Hematopoietic multipotent progenitor cell treated with erythropoietin and hydrocortisone succinate and interleukin-3 and kit ligand, for 15 days (in vitro differentiated cells): ENCODE measurements at regions not wholly inside any gene's neighbourhood (a gene's known extent, or its start where the extent isn't known, plus 50 kb on each side); places are given as distances from the start of the nearest gene placed in this dataset.

Experiments
- DNase-seq: peaks from one replicate; pipeline ENCODE4 v3.0.0-alpha.2; 2015; ENCODE audit warnings: low spot score

DNA sequence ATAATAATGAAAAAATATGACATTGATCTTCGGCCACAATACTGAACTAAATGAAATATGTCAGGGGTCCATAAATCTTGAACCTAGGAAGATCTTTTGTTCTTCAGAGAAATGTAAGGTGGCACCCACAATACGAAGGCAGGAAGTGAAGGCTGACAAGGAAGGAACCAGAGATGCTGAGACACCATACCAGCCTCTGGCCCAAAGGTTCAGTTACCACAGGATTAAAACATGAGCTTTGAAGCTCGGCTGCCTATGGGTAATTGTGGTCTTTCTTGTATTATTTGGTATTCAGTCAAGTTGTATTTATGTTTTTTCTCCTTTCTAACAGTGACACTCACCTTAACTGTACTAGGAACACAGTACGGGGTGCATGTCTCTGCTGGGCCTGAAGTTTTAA is 448.8 kb upstream of the SETBP1 start:
- DNase-seq, result no peak

GRCh38 chr18:44232500-44232899 is 448.2 kb upstream of the SETBP1 start:
- DNase-seq, result no peak

DNA sequence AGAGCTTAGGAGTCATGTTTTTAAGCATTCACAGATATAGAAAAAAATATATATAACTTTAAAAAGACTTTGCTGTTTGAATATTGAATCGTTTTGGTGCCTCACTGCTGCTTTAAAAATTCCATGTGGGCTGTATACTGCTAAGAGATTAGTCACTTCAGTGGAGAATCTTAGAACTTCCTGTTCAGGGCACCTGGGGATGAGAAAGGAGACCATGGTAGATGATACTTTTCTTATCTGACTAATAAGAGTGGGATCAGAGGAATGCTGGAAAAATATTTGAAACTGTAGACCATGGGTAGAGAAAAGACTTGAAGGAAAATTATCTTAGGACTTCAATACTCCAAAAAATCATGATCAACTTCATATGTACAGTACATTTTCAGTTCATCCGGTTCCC is 442.2 kb upstream of the SETBP1 start:
- no peak for DNase-seq

DNA sequence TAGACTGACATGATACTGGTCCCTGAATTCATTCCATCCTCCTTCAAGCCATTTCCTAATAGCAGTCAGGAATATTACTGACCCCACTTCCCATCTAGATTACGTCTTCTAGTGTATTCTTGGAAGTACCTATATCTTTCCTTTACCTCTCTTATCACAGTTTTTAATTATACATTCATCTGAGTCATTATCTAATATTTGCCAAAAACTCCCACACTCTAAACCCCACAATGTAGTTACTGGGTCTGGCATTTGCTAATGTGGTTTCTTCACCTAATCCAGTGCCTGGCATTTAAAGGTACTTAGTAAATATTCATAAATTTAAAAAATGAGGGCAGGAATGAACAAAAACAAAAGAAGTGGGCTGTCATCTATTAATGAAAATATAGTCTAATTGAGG is 441.8 kb upstream of the SETBP1 start:
- no peak for DNase-seq

DNA sequence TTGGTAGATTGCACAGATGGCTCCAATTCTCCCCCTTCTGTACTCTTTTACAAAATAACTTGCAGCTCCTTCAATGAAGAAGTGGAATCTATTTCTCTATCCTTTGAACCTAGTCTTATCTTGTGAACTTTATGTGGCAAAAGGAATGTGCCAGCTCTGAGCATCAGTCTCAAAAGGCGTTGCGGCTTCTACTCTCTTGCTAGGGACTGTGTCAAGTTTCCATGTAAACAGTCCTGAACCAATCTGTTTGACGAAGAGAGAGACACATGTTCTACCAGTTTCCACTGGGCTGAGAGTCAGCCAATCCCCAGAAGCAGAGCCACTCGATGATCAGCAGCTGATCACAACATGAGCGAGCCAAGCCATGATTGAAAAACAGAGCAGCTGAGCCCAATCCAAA is 439.7 kb upstream of the SETBP1 start:
- no peak for DNase-seq

DNA sequence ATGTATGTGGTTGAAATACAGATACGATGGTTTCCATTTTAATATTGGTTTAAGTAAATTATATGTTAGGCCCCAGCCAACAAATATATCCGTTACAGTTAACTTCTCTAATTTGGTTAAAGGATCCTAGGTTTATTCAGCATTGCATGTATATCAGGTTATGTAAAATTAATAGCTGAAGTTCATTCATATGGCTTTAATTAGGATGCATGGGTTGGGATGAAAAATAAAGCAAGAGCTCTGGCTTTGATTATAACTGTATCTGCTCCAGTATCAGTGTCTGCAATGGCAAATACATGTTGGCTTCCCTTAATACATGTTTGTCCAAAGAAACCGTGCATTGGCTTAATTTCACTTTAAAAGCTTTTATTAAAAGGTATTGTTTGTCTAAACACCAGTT is 435.7 kb upstream of the SETBP1 start:
- no peak for DNase-seq

DNA sequence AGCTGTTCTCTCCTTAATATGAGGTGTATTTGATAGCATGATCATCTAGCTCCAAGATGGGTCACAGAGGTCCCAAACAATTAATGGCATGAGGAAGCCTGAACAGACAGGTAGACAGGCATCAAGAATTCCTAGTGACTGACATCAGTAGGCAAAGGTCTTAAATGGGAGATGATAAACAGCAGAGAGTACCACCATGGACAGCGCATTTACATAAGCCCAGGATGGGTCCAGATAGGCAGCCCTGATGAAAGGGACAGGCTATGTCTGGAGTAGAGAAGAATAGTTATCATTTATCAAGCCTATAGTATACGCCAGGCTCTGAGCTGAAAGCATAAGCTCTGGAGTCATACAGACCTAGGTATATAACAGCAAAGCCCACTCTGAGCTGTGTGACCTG is 434.7 kb upstream of the SETBP1 start:
- no peak for DNase-seq

DNA sequence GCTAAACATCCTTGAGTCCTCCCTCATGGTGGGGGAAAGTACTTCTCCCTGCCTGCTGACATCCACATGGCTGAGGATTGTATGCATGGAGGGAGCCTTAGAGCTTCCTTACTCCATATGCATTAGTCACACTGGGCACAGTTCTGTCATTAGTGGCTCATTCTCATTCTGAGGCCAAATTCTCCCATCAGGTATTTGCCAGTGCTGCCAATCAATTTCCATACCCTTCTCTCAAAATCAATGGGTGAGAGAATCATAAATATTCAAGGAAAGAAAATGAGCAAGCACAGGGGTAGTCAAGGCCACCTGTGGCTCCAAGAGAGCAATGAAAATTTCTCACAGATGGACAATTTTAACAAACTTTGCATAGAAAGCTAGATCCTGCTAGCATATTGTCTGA is 422.6 kb upstream of the SETBP1 start:
- DNase-seq, result no peak

DNA sequence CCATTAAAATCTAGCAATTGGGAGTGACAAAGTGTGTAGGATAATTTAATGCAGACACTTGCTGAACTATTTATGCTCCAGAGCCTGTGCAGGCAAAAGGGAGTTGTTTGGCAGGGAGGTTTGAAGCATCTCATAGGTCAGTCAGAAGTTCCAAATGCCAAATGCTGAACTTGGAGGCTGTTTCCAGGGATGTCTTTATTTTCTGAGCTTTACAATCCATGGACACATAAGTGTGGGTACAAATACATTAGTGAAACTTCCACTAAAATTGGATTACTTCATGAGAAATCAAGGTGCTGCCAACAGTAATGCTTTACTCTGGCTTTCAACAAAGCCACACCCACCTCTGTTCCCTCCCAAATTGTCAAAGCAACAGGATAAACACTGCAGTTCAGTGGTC is 422.1 kb upstream of the SETBP1 start:
- DNase-seq, result no peak

DNA sequence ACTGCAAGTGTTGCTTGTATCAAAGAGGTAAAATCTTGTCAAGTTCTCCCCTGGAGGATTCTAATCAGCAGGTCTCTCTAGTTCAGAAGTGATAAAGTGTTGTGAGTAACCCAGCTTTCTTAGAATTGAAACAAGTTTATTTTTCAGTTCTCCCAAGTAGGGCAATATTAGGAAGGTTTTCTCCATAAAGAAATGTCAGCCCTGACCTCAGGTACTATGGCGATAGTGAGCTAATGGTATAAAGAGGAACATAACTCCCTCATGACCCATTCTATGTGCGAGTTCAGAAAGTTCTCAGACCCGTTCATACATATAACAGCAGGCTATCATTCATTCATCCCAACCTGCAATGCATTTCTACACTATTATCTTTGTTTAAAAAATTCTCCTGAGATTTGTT is 421.1 kb upstream of the SETBP1 start:
- no peak for DNase-seq

GRCh38 chr18:44265437-44265836 is 415.3 kb upstream of the SETBP1 start:
- DNase-seq, result no peak

- DNase-seq, result no peak
Measured at GRCh38 chr18:44273298-44273697, 407.4 kb upstream of the SETBP1 start.

GRCh38 chr18:44280479-44280878 is 400.2 kb upstream of the SETBP1 start:
- DNase-seq, result no peak

DNA sequence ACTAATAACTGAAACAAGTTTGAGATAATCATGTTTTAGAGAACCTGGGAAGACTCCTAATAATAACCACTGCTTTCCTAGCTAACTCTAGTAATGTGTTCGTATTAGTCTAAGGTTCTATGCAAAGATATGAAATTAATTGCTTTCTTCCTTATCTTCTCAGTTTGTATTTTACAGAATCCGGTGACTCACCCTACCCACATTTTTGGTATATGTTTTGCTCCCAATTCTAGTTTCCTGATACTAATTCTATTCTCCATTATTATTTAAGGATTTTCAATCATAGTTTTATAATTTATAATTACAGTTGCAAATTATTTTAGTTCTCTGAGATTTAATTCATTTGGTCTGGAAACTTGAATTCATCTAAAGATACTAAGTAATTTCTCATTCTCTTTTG is 394.6 kb upstream of the SETBP1 start:
- no peak for DNase-seq

DNA sequence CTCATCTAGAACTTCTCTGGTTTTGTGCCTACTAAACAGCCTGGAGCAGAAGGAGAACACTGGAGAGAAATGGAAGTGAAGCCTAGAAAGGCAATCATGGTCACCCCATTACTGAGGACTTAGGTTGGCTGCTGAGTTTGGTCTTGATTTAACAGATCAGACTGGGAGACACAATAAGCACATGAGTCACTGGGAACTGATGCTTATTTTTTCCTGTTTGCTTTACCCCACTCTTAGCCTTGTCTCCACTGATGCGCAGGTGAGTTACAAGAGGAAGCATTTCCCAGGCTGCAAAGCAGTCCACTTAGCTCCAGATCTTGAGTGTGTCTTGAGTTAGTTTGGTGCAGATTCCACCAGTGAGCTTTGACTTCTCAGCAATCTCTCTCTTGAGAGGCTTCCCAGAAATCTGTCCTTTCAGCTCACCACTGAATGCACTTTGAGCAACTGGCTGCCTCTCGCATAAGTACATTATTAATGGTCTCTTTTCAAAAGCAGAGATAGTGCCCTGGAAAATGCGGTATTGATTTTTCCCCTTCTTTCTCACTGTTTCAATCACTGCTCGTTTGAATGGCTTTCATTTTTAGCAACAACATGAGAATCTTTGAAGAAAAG is 390.2 kb upstream of the SETBP1 start:
- DNase-seq, result no peak

DNA sequence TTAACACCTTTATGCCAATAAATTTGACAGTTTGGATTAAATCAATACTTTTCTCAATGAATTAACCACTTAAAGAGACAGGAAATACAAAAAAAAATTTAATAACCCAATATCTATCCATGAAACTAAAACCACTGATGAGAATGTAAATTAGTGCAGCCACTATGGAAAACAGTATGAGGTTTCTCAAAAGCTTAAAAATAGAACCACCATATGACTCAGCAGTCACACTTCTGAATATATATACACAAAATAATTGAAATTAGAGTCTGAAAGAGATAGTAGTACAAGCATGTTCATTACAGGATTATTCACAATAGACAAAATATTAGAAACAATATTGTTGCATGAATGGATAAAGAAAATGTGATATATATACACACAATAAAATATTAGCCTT is 382.1 kb upstream of the SETBP1 start:
- no peak for DNase-seq

DNA sequence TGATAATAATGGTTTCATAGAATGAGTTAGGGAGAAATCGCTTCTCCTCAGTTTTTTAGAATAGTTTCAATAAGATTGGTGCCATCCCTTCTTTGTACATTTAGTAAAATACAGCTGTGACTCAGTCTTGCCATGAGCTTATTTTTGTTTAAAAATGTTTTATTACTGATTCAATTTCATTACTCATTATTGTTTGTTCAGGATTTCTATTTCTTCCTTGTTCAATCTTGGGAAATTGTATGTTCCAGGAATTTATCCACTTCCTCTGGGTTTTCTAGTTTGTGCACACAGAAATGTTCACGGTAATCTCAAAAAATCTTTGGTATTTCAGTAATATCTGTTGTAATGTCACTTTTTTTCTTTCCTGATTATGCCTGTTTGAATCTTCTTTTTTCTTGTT is 371.5 kb upstream of the SETBP1 start:
- no peak for DNase-seq

DNA sequence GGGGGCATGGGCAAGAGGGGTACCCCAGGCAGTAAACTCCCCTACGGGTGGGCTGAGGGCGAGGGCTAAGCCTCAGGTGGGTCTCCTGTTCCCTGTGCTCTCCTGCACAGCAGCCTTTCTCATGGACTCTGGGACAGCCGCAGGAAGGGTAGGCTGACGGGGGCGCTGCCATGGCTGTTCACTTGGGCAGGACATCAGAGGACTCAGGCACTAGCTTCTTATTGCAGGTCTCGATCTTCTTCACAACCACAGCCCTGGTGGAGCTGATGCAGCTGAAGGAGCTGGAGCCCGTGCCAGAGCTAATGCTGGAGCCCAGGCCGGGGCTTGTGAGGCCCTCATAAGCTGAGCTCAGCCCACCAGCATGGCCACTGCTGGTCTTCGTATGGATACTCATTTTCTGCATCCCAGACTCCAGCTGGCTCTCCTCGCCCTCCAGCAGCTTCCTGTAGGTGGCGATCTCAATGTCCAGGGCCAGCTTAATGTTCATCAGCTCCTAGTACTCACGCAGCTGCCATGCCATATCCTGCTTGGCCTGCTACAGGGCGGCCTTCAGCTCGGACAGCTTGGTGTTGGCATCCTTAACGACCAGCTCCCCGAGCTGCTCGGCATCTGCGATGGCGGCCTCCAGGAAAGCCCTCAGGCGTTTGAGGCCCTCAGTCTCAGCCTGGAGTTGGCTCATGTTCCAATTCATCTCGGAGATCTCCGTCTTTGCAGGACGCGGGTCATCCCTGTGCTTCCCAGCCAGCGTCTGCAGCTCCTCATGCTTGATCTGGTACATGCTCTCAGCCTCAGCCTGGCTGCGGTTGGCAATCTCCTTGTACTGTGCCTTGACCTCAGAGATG is 359.8 kb upstream of the SETBP1 start:
- DNase-seq, result no peak

DNA sequence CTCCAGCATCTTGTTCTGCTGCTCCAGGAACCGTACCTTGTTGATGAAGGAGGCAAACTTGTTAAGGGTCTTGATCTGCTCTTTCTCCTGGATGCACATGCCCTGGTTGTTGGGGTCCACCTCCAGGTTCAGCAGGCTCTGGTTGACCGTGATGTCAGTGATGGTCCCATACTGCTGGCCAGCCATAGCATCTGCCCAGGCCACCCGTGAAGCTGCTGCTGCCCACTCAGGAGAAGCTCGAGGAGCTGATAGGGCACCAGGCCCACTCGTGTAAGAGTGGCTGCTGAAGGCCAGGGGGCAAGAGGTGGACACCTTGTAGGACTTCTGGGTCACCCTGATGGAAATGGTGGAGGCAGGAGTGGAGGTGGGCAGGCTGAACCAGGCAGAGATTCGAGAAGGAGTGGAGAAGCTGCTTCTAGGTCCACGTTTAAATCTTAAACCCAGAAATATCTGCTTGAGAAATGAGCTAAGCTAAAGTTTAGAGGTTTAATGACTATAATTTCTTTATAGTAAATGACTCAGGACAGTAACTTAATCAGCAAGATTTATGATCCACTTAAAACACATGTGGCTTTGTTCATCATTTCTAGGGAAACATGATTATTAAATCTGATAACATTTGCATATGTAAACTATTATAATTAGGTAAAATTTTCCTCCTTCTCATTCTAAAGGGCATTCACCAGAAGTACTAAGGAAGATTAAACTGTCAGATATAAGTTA is 358.7 kb upstream of the SETBP1 start:
- DNase-seq, result no peak

GRCh38 chr18:44323125-44323524 is 357.6 kb upstream of the SETBP1 start:
- no peak for DNase-seq

- DNase-seq, result no peak
Measured at GRCh38 chr18:44324361-44324760, 356.3 kb upstream of the SETBP1 start.

- no peak for DNase-seq
Measured at GRCh38 chr18:44325903-44326635, 354.6 kb upstream of the SETBP1 start.
